ENCODE measurements at regions not wholly inside any gene's neighbourhood (a gene's known extent, or its start where the extent isn't known, plus 50 kb on each side); places are given as distances from the start of the nearest gene placed in this dataset.

- TF ChIP-seq, protein P1, sequence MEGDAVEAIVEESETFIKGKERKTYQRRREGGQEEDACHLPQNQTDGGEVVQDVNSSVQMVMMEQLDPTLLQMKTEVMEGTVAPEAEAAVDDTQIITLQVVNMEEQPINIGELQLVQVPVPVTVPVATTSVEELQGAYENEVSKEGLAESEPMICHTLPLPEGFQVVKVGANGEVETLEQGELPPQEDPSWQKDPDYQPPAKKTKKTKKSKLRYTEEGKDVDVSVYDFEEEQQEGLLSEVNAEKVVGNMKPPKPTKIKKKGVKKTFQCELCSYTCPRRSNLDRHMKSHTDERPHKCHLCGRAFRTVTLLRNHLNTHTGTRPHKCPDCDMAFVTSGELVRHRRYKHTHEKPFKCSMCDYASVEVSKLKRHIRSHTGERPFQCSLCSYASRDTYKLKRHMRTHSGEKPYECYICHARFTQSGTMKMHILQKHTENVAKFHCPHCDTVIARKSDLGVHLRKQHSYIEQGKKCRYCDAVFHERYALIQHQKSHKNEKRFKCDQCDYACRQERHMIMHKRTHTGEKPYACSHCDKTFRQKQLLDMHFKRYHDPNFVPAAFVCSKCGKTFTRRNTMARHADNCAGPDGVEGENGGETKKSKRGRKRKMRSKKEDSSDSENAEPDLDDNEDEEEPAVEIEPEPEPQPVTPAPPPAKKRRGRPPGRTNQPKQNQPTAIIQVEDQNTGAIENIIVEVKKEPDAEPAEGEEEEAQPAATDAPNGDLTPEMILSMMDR (IDR thresholded peaks at IDR 0.05; ENCODE audit: extremely low read depth, missing control alignments): no peak
- DNase-seq (ENCODE audit: low spot score): no peak
Observed at GRCh38 chrY:19067435-19067834, 293.9 kb upstream of the HSFY2 start.

DNA sequence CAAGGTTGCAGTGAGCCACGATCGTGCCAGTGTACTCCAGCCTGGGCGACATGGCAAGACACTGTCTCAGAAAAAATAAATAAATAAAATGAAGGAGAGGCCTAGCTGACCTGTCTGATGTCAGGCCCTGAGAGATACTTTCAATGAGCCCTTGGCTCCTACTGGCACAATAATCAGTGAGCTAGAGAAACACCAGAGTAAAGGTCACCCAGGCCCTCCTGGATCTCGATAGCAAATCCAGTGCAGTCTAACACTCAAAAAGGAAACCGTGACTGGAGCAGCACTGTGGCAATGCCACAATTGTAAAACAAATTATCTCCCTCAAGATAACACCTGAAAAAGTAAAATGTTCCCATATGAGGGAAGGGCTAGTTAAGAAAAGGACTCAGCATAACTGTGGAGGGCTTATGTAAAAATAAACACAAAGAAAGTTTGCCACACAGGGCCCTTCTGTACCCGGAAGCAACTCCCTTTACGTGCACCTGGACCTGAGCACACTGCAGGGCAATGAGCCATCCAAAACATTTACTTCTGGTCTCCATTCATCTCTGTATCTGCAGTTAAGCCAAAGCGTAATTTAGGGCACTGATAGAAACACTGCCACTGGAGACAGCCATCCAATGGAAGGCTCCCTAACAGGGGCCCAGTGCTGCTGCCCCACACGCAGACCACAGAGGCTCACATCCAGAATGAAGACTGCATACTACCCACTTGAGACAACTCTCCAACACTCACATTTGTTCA, 293.1 kb upstream of the HSFY2 start:
- DNase-seq (ENCODE audit: low spot score): no peak

GRCh38 chrY:19065119-19065518, 291.6 kb upstream of the HSFY2 start:
- TF ChIP-seq, protein P1 (IDR thresholded peaks at IDR 0.05; ENCODE audit: extremely low read depth, missing control alignments): no peak
- DNase-seq (ENCODE audit: low spot score): no peak

More for the DNA sequence above, 293.1 kb upstream of the HSFY2 start:
- TF ChIP-seq, protein P1 (IDR thresholded peaks at IDR 0.05; ENCODE audit: extremely low read depth, missing control alignments): no peak

GRCh38 chrY:19059733-19060132, 286.2 kb upstream of the HSFY2 start:
- DNase-seq (ENCODE audit: low spot score): no peak
- TF ChIP-seq, protein P1 (IDR thresholded peaks at IDR 0.05; ENCODE audit: extremely low read depth, missing control alignments): no peak

DNA sequence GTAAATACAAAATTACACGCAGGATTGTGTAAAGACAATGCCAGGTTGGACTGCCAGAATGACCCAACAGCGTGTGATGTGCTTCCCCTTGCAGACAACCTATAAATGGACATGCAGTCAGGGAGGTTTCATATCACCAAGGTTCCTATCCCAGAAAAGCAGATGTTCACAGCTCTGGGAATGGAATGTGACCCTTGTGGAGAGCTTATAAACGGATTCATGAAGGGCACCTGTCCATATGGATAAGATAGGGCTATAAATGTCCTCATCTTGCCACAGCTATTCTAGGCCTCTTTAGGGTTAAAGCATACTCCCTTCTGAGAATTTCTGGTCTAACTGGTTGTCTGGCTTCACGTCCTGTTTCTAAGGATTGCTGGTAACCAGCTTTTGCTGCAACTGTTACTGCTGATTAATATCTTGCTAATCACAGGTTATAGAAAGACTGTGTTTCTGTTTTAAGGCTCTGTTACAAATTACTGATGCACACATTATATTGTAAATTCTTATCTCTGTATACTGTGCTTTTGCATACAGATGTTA, 285.4 kb upstream of the HSFY2 start:
- DNase-seq (ENCODE audit: low spot score): no peak
- TF ChIP-seq, protein P1 (IDR thresholded peaks at IDR 0.05; ENCODE audit: extremely low read depth, missing control alignments): no peak

- TF ChIP-seq, protein P1 (IDR thresholded peaks at IDR 0.05; ENCODE audit: extremely low read depth, missing control alignments): no peak
- no peak for DNase-seq (ENCODE audit: low spot score)
Observed at GRCh38 chrY:19056138-19056469, 282.6 kb upstream of the HSFY2 start.

- TF ChIP-seq, protein P1 (IDR thresholded peaks at IDR 0.05; ENCODE audit: extremely low read depth, missing control alignments): no peak
Observed at GRCh38 chrY:19055232-19056137, 281.9 kb upstream of the HSFY2 start.

More at GRCh38 chrY:19055232-19056137, 281.9 kb upstream of the HSFY2 start:
- no peak for DNase-seq (ENCODE audit: low spot score)

Data from GM20000 (cell line).